Right lobe of liver (tissue), 6 donors: ENCODE measurements at regions not wholly inside any gene's neighbourhood (a gene's known extent, or its start where the extent isn't known, plus 50 kb on each side); places are given as distances from the start of the nearest gene placed in this dataset.
"Not testable (repeated sequence)": the region's sequence is repeated elsewhere in the genome, so short reads cannot be mapped to it uniquely, and the experiment has no call there.

Experiments used
- ATAC-seq, 4 donors: fragments of 200-7000 bp; cut with Tn5 transposase; one replicate each; pipeline ENCODE4 v1.9.1; 2020; ENCODE audit warnings: mild to moderate bottlenecking in 4 of 4, moderate library complexity in 4 of 4
- DNase-seq, 3 donors: peaks; one replicate each; pipeline ENCODE4 v3.0.0-alpha.2; 2020
- H3K27ac ChIP-seq, 3 donors: fragments of 200-600 bp; one replicate each; pipeline ENCODE4 v1.8.0; 2022
- H3K27me3 ChIP-seq, 2 donors: fragments of 200-600 bp; one replicate each; pipeline ENCODE4 v1.8.0; 2022
- H3K36me3 ChIP-seq, 4 donors: fragments of 200-600 bp; sonication (generic) in 1 of 4; one replicate each; pipeline versions ENCODE4 v1.5.1 to v1.8.0; 2017 to 2022; ENCODE audit warnings: control low read depth in 1 of 4
- H3K4me1 ChIP-seq, 4 donors: fragments of 200-600 bp; sonication (generic) in 1 of 4; one replicate each; pipeline versions ENCODE4 v1.5.1 to v1.8.0; 2017 to 2022; ENCODE audit warnings: control low read depth in 1 of 4
- H3K4me3 ChIP-seq, 3 donors: fragments of 200-600 bp; one replicate each; pipeline ENCODE4 v1.8.0; 2022
- H3K9me3 ChIP-seq, 4 donors: fragments of 200-600 bp; sonication (generic) in 1 of 4; one replicate each; pipeline versions ENCODE4 v1.5.1 to v1.8.0; 2017 to 2022; ENCODE audit warnings: control low read depth in 1 of 4
- CTCF ChIP-seq, 4 donors: fragments of 200-600 bp in 3 of 4; fragments of 450-650 bp in 1 of 4; IDR thresholded peaks; one replicate each; pipeline versions ENCODE4 v1.5.1 to v1.8.0; 2016 to 2022; ENCODE audit warnings: antibody characterized with exemption in 4 of 4, mild to moderate bottlenecking in 2 of 4
- POLR2A ChIP-seq: fragments of 450-650 bp; IDR thresholded peaks from one replicate; pipeline ENCODE4 v1.6.1; 2017; ENCODE audit warnings: antibody characterized with exemption, mild to moderate bottlenecking
- whole genome bisulfite sequencing: methylation state at CpG from one replicate; pipeline ENCODE4 v1.1.6; 2018; ENCODE audit warnings: low coverage, low lambda C conversion rate; ENCODE audit not compliant: insufficient coverage; ENCODE audit errors: missing lambda C conversion rate; 5-methylcytosine and 5-hydroxymethylcytosine counted together
- intact Hi-C, 2 donors: fragments of 100-400 bp; cut with DNase I; formaldehyde crosslinking; loops; one replicate each; pipeline versions ENCODE4 v1.11.2 to v1.14.1; 2022
- donor health status: DM: no; HTN: yes; CAD: no.
- donor health status: DM: no; HTN: no; CAD: no.
- donor health status: DM: no; HTN: no; CAD: no.
- donor health status: DM: no; HTN: yes; CAD: no.
- donor health status: DM: no; HTN: yes; CAD: no.

- WGBS, result 84% methylated on average over 6 of the region's 8 CpGs
- Histone ChIP-seq H3K4me1 (no peaks in the 10 kb centered on the region), H3K27ac (no peak overlapping the region), H3K4me3 (no peak overlapping the region), H3K36me3 (no peaks in the 10 kb centered on the region), H3K9me3 (no peaks in the 10 kb centered on the region), H3K27me3 (no peaks in the 10 kb centered on the region)
- TF ChIP-seq CTCF (IDR thresholded peaks at IDR 0.05), result no peak
- DNase-seq, result no peak
- ATAC-seq, result no peak
- intact Hi-C loops, result no loop called here
These were observed 1080.6 kb downstream of the PCDH17 start for GRCh38 chr13:58712191-58712590.

GRCh38 chr13:58714016-58714415 lies 1082.5 kb downstream of the PCDH17 start:
- H3K4me1 ChIP-seq, intact Hi-C loops, H3K9me3 ChIP-seq, H3K36me3 ChIP-seq, H3K27ac ChIP-seq, DNase-seq, H3K4me3 ChIP-seq, ATAC-seq, H3K27me3 ChIP-seq: not testable (repeated sequence)
- WGBS, result no CpG with 5 or more reads among the region's 25 CpGs

- TF ChIP-seq POLR2A (no peak), CTCF (IDR thresholded peaks at IDR 0.05) (no peak)
- H3K4me3 ChIP-seq, result no peak overlapping the region
- H3K36me3 ChIP-seq, result no peaks in the 10 kb centered on the region
- DNase-seq, result no peak
- no peak for ATAC-seq
- intact Hi-C loops, result no loop called here
- no peak overlapping the region for H3K27ac ChIP-seq
- H3K27me3 ChIP-seq, result no peaks in the 10 kb centered on the region
- 72% methylated on average over 1 of the region's 1 CpG for WGBS
- no peaks in the 10 kb centered on the region for H3K9me3 ChIP-seq
- no peaks in the 10 kb centered on the region for H3K4me1 ChIP-seq
These were observed 1089.7 kb downstream of the PCDH17 start for GRCh38 chr13:58721273-58721672.

- no peak for TF ChIP-seq CTCF (IDR thresholded peaks at IDR 0.05)
- Histone ChIP-seq H3K4me1 (no peaks in the 10 kb centered on the region), H3K27ac (no peak overlapping the region), H3K4me3 (no peak overlapping the region), H3K36me3 (no peaks in the 10 kb centered on the region), H3K9me3 (no peaks in the 10 kb centered on the region), H3K27me3 (no peaks in the 10 kb centered on the region)
- WGBS, result 44% methylated on average over 3 of the region's 3 CpGs
- intact Hi-C loops, result no loop called here
- DNase-seq (no peak), ATAC-seq (no peak)
These were observed 1096.6 kb downstream of the PCDH17 start for GRCh38 chr13:58728126-58728525.

- H3K27me3 ChIP-seq, result no peaks in the 10 kb centered on the region
- intact Hi-C loops, result no loop called here
- no peak for ATAC-seq
These were observed 1097.8 kb downstream of the PCDH17 start for GRCh38 chr13:58729361-58729760.

More at GRCh38 chr13:58729361-58729760, 1097.8 kb downstream of the PCDH17 start:
- 29% methylated on average over 1 of the region's 1 CpG for WGBS
- no peak overlapping the region for H3K27ac ChIP-seq
- no peak for TF ChIP-seq CTCF (IDR thresholded peaks at IDR 0.05)
- no peak for TF ChIP-seq POLR2A
- no peaks in the 10 kb centered on the region for H3K4me1 ChIP-seq
- no peaks in the 10 kb centered on the region for H3K9me3 ChIP-seq
- H3K4me3 ChIP-seq, result no peak overlapping the region
- DNase-seq, result no peak
- H3K36me3 ChIP-seq, result no peaks in the 10 kb centered on the region
